Calu3 (cell line): ENCODE measurements at regions not wholly inside any gene's neighbourhood (a gene's known extent, or its start where the extent isn't known, plus 50 kb on each side); places are given as distances from the start of the nearest gene placed in this dataset.
"Not testable (repeated sequence)": the region's sequence is repeated elsewhere in the genome, so short reads cannot be mapped to it uniquely, and the experiment has no call there.

Experiments
- BruUV-seq: library from RNA; stranded (reverse); fragments of 400-500 nt; replicated peaks from 2 replicates; lab custom pipeline; 2021; lab: Mats Ljungman, UMichigan
- CTCF ChIA-PET: fragments of 300-600 bp; sonication (Branson Sonifier 250); formaldehyde crosslinking; loops from one replicate; lab custom pipeline; 2022; ENCODE audit warnings: antibody characterized with exemption; lab: Charles Lee
- DNase-seq: peaks from one replicate; pipeline ENCODE4 v3.0.0; 2022
- H3K27ac Mint-ChIP-seq: one replicate; pipeline ENCODE4 v1.8.0; 2022; ENCODE audit warnings: mixed read lengths; ENCODE audit not compliant: unreplicated experiment
- H3K27me3 Mint-ChIP-seq: one replicate; pipeline ENCODE4 v1.8.0; 2022; ENCODE audit warnings: mixed read lengths; ENCODE audit not compliant: unreplicated experiment
- H3K36me3 Mint-ChIP-seq: one replicate; pipeline ENCODE4 v1.8.0; 2022; ENCODE audit warnings: mild to moderate bottlenecking, moderate library complexity, mixed read lengths; ENCODE audit not compliant: insufficient read depth, unreplicated experiment
- H3K4me1 Mint-ChIP-seq: one replicate; pipeline ENCODE4 v1.8.0; 2022; ENCODE audit warnings: mild to moderate bottlenecking, low read depth, mixed read lengths; ENCODE audit not compliant: unreplicated experiment
- H3K4me3 Mint-ChIP-seq: one replicate; pipeline ENCODE4 v1.8.0; 2022; ENCODE audit warnings: mild to moderate bottlenecking, low read depth, moderate library complexity, mixed read lengths; ENCODE audit not compliant: unreplicated experiment
- H3K9me3 Mint-ChIP-seq: one replicate; pipeline ENCODE4 v1.8.0; 2022; ENCODE audit warnings: low read depth, mixed read lengths; ENCODE audit not compliant: unreplicated experiment
- intact Hi-C: fragments of 100-400 bp; cut with micrococcal nuclease; formaldehyde crosslinking; loops from one replicate; pipeline ENCODE4 v1.10.0; 2022; ENCODE audit not compliant: unreplicated experiment
- TF ChIP-seq, protein P1 (sequence below): fragments of 200-600 bp; IDR thresholded peaks from one replicate; pipeline ENCODE4 v1.8.0; 2022; ENCODE audit warnings: antibody characterized with exemption; ENCODE audit not compliant: unreplicated experiment

DNA sequence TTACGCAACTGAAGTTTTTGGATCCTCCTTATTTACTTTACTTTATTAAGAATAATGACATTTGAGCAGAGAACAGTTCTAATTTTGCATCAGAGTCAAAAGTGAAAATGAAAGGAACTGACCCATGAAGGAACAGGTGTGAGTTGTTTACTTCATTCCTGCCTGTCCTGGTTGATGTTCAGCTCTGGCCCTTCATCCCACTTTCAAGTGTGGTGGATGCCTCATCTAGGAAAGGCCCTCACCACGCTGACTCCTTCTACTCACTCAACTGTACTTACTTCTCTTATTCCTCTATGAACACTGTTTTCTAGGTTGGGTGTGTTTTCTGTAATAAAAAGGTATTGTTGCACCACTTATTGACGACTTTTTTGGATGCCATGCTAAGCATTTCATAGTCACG lies 61.8 kb upstream of the PLEKHG4B start:
- peaks cover 64% of the 10 kb centered on the region for H3K27me3 Mint-ChIP-seq
- H3K4me1 Mint-ChIP-seq = no peaks in the 10 kb centered on the region
- H3K9me3 Mint-ChIP-seq = peaks cover 11% of the 10 kb centered on the region
- CTCF ChIA-PET = no interaction called here
- no peak overlapping the region for H3K27ac Mint-ChIP-seq
- TF ChIP-seq, protein P1, sequence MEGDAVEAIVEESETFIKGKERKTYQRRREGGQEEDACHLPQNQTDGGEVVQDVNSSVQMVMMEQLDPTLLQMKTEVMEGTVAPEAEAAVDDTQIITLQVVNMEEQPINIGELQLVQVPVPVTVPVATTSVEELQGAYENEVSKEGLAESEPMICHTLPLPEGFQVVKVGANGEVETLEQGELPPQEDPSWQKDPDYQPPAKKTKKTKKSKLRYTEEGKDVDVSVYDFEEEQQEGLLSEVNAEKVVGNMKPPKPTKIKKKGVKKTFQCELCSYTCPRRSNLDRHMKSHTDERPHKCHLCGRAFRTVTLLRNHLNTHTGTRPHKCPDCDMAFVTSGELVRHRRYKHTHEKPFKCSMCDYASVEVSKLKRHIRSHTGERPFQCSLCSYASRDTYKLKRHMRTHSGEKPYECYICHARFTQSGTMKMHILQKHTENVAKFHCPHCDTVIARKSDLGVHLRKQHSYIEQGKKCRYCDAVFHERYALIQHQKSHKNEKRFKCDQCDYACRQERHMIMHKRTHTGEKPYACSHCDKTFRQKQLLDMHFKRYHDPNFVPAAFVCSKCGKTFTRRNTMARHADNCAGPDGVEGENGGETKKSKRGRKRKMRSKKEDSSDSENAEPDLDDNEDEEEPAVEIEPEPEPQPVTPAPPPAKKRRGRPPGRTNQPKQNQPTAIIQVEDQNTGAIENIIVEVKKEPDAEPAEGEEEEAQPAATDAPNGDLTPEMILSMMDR = no peak
- no TSS peak for BruUV-seq
- H3K36me3 Mint-ChIP-seq = no peaks in the 10 kb centered on the region
- no peak for DNase-seq
- no peak overlapping the region for H3K4me3 Mint-ChIP-seq
- intact Hi-C loops = no loop called here

DNA sequence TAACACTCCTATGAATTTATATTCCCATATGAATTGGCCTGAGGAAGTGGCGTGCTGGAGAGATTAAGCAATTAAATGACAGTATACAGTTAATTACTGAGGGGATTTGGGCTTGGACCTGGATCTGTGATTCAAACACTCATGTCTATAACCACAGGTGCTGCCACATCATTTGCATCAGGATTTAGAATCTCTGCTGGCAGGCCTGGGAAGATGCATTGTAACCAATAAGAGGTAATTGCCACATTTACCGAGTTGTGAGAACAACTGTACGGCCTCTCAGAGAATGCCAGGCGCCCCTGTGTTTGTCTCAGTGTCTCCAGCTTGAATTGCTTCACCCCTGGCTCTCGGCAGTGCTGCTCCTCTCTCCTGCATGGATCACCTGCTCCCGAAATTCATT lies 61.4 kb upstream of the PLEKHG4B start:
- H3K4me3 Mint-ChIP-seq, CTCF ChIA-PET, H3K36me3 Mint-ChIP-seq, DNase-seq, H3K4me1 Mint-ChIP-seq, H3K27ac Mint-ChIP-seq, BruUV-seq, intact Hi-C loops: not testable (repeated sequence)
- H3K27me3 Mint-ChIP-seq = peaks cover 64% of the 10 kb centered on the region
- peaks cover 11% of the 10 kb centered on the region for H3K9me3 Mint-ChIP-seq

DNA sequence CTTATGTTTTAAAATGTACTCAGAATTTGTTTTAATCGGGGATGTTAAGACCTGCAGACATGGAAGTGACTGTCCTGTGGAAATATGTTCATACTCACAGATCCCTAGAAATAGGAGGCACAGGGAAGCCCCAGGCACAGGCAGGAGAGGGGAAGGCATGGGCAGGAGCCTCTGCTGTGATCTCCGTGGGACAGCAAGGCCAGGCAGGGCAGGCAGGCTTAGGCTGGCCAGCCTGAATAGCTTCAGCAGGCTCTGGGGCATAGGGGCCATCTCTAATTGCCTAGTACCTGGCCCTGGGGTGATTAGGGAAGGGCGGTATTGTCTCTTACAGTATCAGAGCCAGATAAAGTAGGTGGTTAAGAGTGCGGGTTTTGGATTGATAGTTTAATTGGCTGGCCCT lies 59.8 kb upstream of the PLEKHG4B start:
- intact Hi-C loops = no loop called here
- no peak overlapping the region for H3K4me3 Mint-ChIP-seq
- BruUV-seq = no TSS peak
- H3K27me3 Mint-ChIP-seq = peaks cover 63% of the 10 kb centered on the region
- H3K36me3 Mint-ChIP-seq = no peaks in the 10 kb centered on the region
- CTCF ChIA-PET = no interaction called here
- peaks cover 8% of the 10 kb centered on the region for H3K9me3 Mint-ChIP-seq
- H3K27ac Mint-ChIP-seq = no peak overlapping the region
- H3K4me1 Mint-ChIP-seq = no peaks in the 10 kb centered on the region
- DNase-seq = no peak
- TF ChIP-seq, protein P1 = no peak

DNA sequence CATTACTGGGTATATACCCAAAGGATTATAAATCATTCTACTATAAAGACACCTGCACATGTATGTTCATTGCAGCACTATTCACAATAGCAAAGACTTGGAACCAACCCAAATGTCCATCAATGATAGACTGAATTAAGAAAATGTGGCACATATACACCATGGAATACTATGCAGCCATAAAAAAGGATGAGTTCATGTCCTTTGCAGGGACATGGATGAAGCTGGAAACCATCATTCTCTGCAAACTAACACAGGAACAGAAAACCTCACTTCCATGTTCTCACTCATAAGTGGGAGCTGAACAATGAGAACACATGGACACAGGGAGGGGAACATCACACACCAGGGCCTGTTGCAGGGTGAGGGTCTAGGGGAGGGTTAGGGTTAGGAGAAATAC lies 56.4 kb upstream of the PLEKHG4B start:
- H3K4me3 Mint-ChIP-seq, DNase-seq, intact Hi-C loops, CTCF ChIA-PET, H3K9me3 Mint-ChIP-seq, H3K4me1 Mint-ChIP-seq, H3K27ac Mint-ChIP-seq, H3K36me3 Mint-ChIP-seq, BruUV-seq: not testable (repeated sequence)
- H3K27me3 Mint-ChIP-seq = peaks cover 62% of the 10 kb centered on the region

DNA sequence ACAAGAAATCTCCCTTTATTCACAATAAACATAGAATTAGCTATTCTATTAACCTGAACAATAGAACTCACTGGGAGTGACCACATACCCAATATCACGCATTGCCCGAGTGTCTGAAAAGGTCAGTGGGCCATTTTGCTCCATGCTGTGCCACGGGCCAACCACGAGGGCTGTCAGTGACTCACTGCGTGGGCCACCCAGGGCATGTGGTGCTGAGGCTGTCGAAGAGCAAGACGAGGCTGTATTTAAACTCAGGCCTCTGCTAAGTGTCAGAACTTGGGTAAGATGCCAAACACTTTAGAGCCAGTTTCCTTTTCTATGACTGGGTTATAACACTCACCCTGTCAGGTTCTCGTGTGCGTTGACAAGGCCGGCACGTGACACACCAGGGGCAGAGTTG lies 54.8 kb upstream of the PLEKHG4B start:
- H3K4me1 Mint-ChIP-seq, H3K4me3 Mint-ChIP-seq, BruUV-seq, intact Hi-C loops, DNase-seq, H3K9me3 Mint-ChIP-seq, H3K27ac Mint-ChIP-seq, H3K36me3 Mint-ChIP-seq: not testable (repeated sequence)
- H3K27me3 Mint-ChIP-seq = peaks cover 59% of the 10 kb centered on the region
- CTCF ChIA-PET = interaction anchor here (0.7 kb wide), 1 partner anchor 8 kb away, joined by 3 read pairs; no protein-coding TSS in a partner anchor

DNA sequence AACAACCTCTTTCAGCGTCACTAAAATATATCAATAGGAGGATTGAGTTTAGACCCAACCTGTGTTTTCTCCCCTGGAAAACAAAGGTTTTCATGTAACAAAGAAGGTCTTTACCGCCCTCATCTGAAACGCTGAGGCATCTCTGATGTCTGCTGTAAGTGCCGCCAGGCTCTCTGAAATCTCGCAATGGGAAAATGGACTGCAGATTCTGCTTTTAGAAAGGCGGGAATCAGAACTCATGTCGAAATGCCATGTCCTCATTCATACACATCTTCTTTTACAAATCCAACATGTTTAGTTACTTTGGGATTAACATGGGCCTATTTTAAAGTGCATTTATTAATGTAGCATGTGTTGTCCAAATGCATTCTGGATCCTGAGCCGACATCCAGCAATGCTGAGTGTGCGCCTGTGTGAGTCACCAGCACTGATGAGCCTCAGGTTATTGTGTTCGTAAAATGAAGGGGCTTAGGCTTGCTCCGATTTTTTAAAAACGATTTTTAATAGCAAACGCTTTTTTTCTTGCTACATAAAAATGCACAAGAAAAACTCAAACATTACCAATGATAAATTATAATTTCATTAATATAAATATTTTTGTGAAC lies 51.9 kb upstream of the PLEKHG4B start:
- Mint-ChIP-seq H3K36me3 (no peaks in the 10 kb centered on the region), H3K4me1 (no peaks in the 10 kb centered on the region), H3K27me3 (peaks cover 44% of the 10 kb centered on the region), H3K9me3 (no peaks in the 10 kb centered on the region), H3K4me3 (no peak overlapping the region), H3K27ac (no peak overlapping the region)
- intact Hi-C loops = no loop called here
- TF ChIP-seq, protein P1 = no peak
- CTCF ChIA-PET = interaction anchor here (1.1 kb wide), 1 partner anchor 1091 kb away, joined by 3 read pairs; no protein-coding TSS in a partner anchor
- no TSS peak for BruUV-seq
- DNase-seq = no peak
